ENCODE measurements at regions not wholly inside any gene's neighbourhood (a gene's known extent, or its start where the extent isn't known, plus 50 kb on each side); places are given as distances from the start of the nearest gene placed in this dataset.

DNA sequence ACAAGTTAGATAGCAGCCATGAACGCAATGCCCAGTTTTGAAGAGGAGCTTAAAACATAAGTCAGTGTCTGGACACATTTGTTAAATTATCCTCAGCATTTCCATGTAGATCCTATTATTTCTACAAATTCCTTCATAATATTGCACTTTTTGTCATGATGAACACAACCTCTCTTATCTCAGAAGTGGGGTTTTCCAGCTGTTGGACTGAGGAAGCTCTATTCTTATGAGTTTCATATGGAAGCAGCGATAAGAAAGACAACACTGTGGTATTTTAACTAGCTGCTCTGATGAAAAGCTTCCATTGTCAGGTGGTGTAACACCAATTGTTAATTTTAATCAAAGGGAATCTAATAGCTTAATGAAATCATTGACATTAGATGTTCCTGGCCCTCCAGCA, 308.7 kb downstream of the GBA3 start:
- TF ChIP-seq, protein P1, sequence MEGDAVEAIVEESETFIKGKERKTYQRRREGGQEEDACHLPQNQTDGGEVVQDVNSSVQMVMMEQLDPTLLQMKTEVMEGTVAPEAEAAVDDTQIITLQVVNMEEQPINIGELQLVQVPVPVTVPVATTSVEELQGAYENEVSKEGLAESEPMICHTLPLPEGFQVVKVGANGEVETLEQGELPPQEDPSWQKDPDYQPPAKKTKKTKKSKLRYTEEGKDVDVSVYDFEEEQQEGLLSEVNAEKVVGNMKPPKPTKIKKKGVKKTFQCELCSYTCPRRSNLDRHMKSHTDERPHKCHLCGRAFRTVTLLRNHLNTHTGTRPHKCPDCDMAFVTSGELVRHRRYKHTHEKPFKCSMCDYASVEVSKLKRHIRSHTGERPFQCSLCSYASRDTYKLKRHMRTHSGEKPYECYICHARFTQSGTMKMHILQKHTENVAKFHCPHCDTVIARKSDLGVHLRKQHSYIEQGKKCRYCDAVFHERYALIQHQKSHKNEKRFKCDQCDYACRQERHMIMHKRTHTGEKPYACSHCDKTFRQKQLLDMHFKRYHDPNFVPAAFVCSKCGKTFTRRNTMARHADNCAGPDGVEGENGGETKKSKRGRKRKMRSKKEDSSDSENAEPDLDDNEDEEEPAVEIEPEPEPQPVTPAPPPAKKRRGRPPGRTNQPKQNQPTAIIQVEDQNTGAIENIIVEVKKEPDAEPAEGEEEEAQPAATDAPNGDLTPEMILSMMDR (IDR thresholded peaks at IDR 0.05): no peak
- TF ChIP-seq POLR2AphosphoS5 (IDR thresholded peaks at IDR 0.05) (no peak), POLR2A (IDR thresholded peaks at IDR 0.05) (no peak)

All from prostate gland (tissue), 2 donors.